IPS-18a (cell line): ENCODE measurements at regions not wholly inside any gene's neighbourhood (a gene's known extent, or its start where the extent isn't known, plus 50 kb on each side); places are given as distances from the start of the nearest gene placed in this dataset.

Experiments used
- H3K27ac ChIP-seq: one replicate; pipeline ENCODE4 v1.5.1; 2013; ENCODE audit warnings: low read length
- H3K27me3 ChIP-seq: one replicate; pipeline ENCODE4 v1.6.1; 2013; ENCODE audit warnings: mild to moderate bottlenecking, low read length; ENCODE audit not compliant: control insufficient read depth, insufficient read depth
- H3K36me3 ChIP-seq: one replicate; pipeline ENCODE4 v1.6.1; 2013; ENCODE audit warnings: low read depth, low read length; ENCODE audit not compliant: control insufficient read depth
- H3K4me1 ChIP-seq: one replicate; pipeline ENCODE4 v1.6.1; 2013; ENCODE audit warnings: low read depth, low read length; ENCODE audit not compliant: control insufficient read depth
- H3K4me3 ChIP-seq: one replicate; pipeline ENCODE4 v1.5.1; 2013; ENCODE audit warnings: low read length
- H3K9ac ChIP-seq: one replicate; pipeline ENCODE4 v1.6.1; 2013; ENCODE audit warnings: mild to moderate bottlenecking, low read length, moderate library complexity
- H3K9me3 ChIP-seq: one replicate; pipeline ENCODE4 v1.6.1; 2013; ENCODE audit warnings: low read depth, low read length; ENCODE audit not compliant: control insufficient read depth

DNA sequence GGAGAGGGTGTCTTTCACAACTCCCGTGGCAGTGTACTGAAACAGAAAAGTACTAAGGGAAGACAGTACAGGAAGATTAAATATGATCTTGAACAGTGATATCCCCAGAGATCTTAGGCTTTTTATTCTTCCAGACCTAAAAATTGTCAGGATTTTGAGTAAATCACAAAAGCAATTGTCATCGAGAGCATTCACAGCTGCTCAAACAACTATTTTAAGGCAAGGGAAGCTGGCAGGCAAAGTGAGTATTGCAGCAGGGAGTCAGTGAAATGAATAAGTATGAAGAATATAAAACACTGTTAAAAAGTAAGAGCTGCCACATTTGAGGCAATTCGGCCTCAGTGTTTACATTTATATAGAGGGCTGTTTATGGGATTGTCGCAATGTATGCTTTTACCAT is 479.0 kb downstream of the CAAP1 start:
- Histone ChIP-seq H3K27me3 (no peaks in the 10 kb centered on the region), H3K36me3 (no peaks in the 10 kb centered on the region), H3K9ac (no peak overlapping the region), H3K27ac (no peak overlapping the region), H3K9me3 (no peaks in the 10 kb centered on the region), H3K4me3 (no peak overlapping the region), H3K4me1 (peaks cover 7% of the 10 kb centered on the region)

- H3K36me3 ChIP-seq, result no peaks in the 10 kb centered on the region
- H3K9ac ChIP-seq, result no peak overlapping the region
- H3K27me3 ChIP-seq, result no peaks in the 10 kb centered on the region
- H3K27ac ChIP-seq, result no peak overlapping the region
- no peak overlapping the region for H3K4me3 ChIP-seq
- peaks cover 7% of the 10 kb centered on the region for H3K4me1 ChIP-seq
- H3K9me3 ChIP-seq, result no peaks in the 10 kb centered on the region
These were observed 480.2 kb downstream of the CAAP1 start for GRCh38 chr9:26412446-26412845.

GRCh38 chr9:26406676-26407075 is 485.9 kb downstream of the CAAP1 start:
- H3K9me3 ChIP-seq, result no peaks in the 10 kb centered on the region
- H3K27me3 ChIP-seq, result no peaks in the 10 kb centered on the region
- no peak overlapping the region for H3K27ac ChIP-seq
- H3K4me1 ChIP-seq, result no peaks in the 10 kb centered on the region
- H3K9ac ChIP-seq, result no peak overlapping the region
- H3K36me3 ChIP-seq, result no peaks in the 10 kb centered on the region
- no peak overlapping the region for H3K4me3 ChIP-seq

- H3K9ac ChIP-seq, result no peak overlapping the region
- H3K9me3 ChIP-seq, result no peaks in the 10 kb centered on the region
- no peak overlapping the region for H3K27ac ChIP-seq
- no peaks in the 10 kb centered on the region for H3K27me3 ChIP-seq
- no peaks in the 10 kb centered on the region for H3K36me3 ChIP-seq
- H3K4me1 ChIP-seq, result no peaks in the 10 kb centered on the region
- H3K4me3 ChIP-seq, result no peak overlapping the region
These were observed 493.0 kb downstream of the CAAP1 start for GRCh38 chr9:26399556-26399955.

GRCh38 chr9:26394025-26394424 is 498.6 kb downstream of the CAAP1 start:
- H3K9ac ChIP-seq, result no peak overlapping the region
- no peaks in the 10 kb centered on the region for H3K4me1 ChIP-seq
- no peaks in the 10 kb centered on the region for H3K27me3 ChIP-seq
- no peak overlapping the region for H3K4me3 ChIP-seq
- H3K36me3 ChIP-seq, result no peaks in the 10 kb centered on the region
- no peak overlapping the region for H3K27ac ChIP-seq
- no peaks in the 10 kb centered on the region for H3K9me3 ChIP-seq

- Histone ChIP-seq H3K4me1 (no peaks in the 10 kb centered on the region), H3K9me3 (no peaks in the 10 kb centered on the region), H3K36me3 (no peaks in the 10 kb centered on the region), H3K9ac (no peak overlapping the region), H3K27me3 (no peaks in the 10 kb centered on the region), H3K4me3 (no peak overlapping the region), H3K27ac (no peak overlapping the region)
These were observed 500.0 kb downstream of the CAAP1 start for GRCh38 chr9:26392639-26393038.

DNA sequence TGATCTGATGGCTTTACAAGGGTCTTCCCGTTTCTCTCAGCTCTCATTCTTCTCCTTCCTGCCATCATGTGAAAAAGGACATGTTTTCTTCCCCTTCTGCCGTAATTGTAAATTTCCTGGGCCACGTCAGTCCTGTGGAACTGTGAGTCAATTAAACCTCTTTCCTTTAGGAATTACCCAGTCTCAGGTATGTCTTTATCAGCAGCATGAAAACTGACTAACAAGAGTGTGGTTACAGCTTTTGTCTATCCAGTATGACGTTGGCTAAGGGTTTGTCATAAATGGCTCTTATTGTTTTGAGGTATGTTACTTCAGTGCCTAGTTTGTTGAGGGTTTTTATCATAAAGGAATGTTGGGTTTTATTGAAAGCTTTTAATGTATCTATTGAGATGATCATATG is 501.6 kb downstream of the CAAP1 start:
- H3K27ac ChIP-seq, result no peak overlapping the region
- H3K4me3 ChIP-seq, result no peak overlapping the region
- no peaks in the 10 kb centered on the region for H3K27me3 ChIP-seq
- no peaks in the 10 kb centered on the region for H3K4me1 ChIP-seq
- H3K9ac ChIP-seq, result no peak overlapping the region
- no peaks in the 10 kb centered on the region for H3K36me3 ChIP-seq
- H3K9me3 ChIP-seq, result no peaks in the 10 kb centered on the region

DNA sequence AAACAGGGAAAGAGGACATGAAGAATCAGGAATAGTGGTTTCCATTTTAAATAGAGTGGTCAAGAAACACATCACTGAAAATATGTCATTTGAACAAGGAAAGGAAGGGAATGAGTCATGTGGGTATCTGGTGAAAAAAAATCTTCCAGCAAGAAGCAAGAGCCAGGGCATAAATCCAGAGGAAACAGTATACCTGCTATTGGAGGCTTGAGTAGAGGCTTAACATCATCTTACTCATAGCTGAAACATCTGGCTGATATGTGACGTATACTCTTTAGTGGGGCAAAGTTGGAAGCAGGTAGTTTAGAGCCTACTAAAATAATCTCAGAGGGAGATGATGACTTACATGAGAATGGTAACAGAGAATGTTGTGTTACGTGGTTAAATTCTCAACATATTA is 517.2 kb downstream of the CAAP1 start:
- Histone ChIP-seq H3K4me3 (no peak overlapping the region), H3K9ac (no peak overlapping the region), H3K36me3 (no peaks in the 10 kb centered on the region), H3K4me1 (no peaks in the 10 kb centered on the region), H3K27me3 (no peaks in the 10 kb centered on the region), H3K27ac (no peak overlapping the region), H3K9me3 (no peaks in the 10 kb centered on the region)

DNA sequence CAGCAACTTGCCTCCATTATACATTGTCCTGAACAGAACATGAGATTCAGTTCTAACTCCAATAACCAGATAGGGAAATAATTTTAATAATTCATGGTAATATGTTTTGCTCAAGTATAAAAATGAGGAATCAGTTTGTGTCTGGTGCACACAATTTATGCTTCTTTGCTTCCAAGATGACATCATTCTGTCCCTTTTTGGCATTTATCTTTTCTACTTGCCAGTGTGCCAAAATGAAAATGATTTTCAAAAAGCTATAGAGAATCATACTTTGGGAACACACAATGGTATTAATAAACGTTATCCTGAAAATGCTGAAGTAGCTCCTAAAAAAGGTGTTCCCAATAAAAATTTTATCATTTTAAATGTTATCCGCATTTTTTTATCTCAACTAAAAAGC is 519.0 kb downstream of the CAAP1 start:
- Histone ChIP-seq H3K9ac (no peak overlapping the region), H3K4me3 (no peak overlapping the region), H3K27ac (no peak overlapping the region)

GRCh38 chr9:26371236-26371635 is 521.4 kb downstream of the CAAP1 start:
- no peaks in the 10 kb centered on the region for H3K36me3 ChIP-seq

More for the DNA sequence above, 519.0 kb downstream of the CAAP1 start:
- Histone ChIP-seq H3K36me3 (no peaks in the 10 kb centered on the region), H3K9me3 (no peaks in the 10 kb centered on the region), H3K27me3 (no peaks in the 10 kb centered on the region), H3K4me1 (no peaks in the 10 kb centered on the region)

GRCh38 chr9:26369093-26369492 is 523.5 kb downstream of the CAAP1 start:
- Histone ChIP-seq H3K9ac (no peak overlapping the region), H3K36me3 (no peaks in the 10 kb centered on the region), H3K4me1 (no peaks in the 10 kb centered on the region), H3K9me3 (no peaks in the 10 kb centered on the region), H3K27me3 (no peaks in the 10 kb centered on the region), H3K27ac (no peak overlapping the region), H3K4me3 (no peak overlapping the region)

More at GRCh38 chr9:26371236-26371635, 521.4 kb downstream of the CAAP1 start:
- no peak overlapping the region for H3K9ac ChIP-seq
- H3K27me3 ChIP-seq, result no peaks in the 10 kb centered on the region
- no peaks in the 10 kb centered on the region for H3K9me3 ChIP-seq
- H3K4me3 ChIP-seq, result no peak overlapping the region
- no peak overlapping the region for H3K27ac ChIP-seq
- H3K4me1 ChIP-seq, result no peaks in the 10 kb centered on the region

DNA sequence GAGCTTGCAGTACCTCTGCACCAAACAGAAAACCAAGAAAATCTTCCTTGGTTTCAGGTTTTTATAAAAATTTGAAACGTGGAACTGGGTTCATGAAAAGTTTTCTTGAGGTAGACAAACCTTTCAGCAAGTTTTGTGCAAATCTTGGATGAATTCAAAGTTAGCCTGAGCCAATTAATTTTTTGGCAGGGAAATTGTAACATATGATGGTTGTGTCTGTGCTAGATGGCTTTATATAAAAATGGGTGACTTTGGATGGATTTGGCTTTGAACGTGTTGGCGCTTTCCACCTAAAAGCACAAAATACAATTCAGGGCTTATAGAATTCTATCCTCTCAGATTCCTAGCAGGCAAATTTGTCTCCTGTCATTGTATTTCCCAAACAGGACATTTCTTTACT is 524.4 kb downstream of the CAAP1 start:
- Histone ChIP-seq H3K9me3 (no peaks in the 10 kb centered on the region), H3K4me1 (no peaks in the 10 kb centered on the region), H3K9ac (no peak overlapping the region), H3K27ac (no peak overlapping the region), H3K36me3 (no peaks in the 10 kb centered on the region), H3K27me3 (no peaks in the 10 kb centered on the region), H3K4me3 (no peak overlapping the region)
